HG02759 (cell line): ENCODE measurements at regions not wholly inside any gene's neighbourhood (a gene's known extent, or its start where the extent isn't known, plus 50 kb on each side); places are given as distances from the start of the nearest gene placed in this dataset.

Experiments used
- ATAC-seq: cut with Tn5 transposase; IDR thresholded peaks from one replicate; pipeline ENCODE4 v1.9.1; 2021; ENCODE audit warnings: mild to moderate bottlenecking, moderate library complexity; ENCODE audit not compliant: unreplicated experiment

DNA sequence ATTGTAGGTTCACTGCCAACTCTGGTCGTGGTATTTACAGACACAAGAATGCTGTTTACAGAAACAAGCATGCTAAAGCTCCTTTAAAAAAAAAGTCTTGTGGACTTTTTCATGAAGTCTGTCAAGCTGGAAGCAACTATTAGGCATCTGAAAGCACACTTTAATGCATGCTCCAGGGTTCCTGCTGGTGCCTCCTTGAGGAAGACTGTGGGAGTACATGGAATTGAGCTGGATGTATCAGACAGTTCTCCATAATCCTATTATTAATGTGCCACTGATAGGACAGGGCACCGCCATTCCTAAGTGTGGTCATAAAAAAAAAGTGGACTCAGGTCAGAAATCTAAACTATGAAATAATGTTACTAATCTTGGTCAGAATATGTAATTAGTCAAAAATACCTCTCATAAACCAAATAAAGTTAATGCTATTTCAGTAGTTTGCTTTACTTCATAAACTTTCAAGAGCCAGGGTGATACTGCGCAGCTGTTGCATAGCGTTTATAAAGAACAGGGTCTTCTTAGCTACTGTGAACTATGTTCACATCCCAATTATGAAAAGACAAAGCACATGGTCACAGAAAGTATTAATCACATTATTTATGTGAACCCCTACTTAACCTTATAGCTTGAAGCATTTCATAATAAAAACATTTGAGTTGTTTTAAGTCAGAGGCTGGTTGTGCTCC lies 390.8 kb upstream of the PTGER4 start:
- no peak for ATAC-seq

DNA sequence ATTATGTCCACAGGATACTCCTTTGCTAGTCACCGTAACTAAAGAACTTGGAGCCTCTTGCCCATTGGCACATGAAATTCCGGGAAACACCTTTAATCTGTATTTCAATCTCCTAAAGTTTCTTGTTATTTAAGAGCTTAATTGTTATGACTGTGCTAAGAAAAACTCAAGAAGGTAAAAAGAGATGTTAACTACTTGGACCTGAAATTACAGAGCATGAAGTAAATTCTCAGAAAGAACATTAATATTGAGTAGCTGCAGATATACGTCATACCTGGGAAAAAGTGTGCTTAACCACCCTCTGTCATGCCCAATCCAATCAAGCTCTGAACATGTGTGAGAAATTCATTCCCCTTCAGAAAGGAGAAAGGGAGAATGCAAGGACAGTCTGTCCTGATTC lies 394.9 kb upstream of the PTGER4 start:
- no peak for ATAC-seq

DNA sequence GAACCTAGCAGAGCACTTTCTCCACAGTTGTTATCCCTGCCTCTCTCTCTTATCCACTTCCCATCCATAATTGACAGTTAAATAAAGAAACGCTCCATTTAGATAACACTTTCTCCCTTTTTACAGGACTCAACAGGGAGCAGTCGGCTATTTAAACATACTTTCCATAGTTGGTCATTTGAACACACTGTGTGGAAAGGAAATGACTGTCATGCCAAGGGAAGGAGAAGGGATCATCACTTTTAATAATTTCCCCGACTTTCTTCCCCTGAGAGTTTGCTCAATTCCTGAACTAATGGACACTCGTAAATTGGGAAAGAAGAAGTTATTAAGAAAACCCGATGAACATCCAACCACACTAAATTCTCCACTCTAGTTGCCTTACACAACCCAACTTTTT lies 400.8 kb upstream of the PTGER4 start:
- ATAC-seq: no peak

GRCh38 chr5:40277161-40277906 lies 402.4 kb upstream of the PTGER4 start:
- peak; percentile 70 for ATAC-seq

GRCh38 chr5:40276426-40277102 lies 403.2 kb upstream of the PTGER4 start:
- ATAC-seq: peak; percentile 12

- ATAC-seq: no peak
Observed at GRCh38 chr5:40274568-40274967, 405.1 kb upstream of the PTGER4 start.

DNA sequence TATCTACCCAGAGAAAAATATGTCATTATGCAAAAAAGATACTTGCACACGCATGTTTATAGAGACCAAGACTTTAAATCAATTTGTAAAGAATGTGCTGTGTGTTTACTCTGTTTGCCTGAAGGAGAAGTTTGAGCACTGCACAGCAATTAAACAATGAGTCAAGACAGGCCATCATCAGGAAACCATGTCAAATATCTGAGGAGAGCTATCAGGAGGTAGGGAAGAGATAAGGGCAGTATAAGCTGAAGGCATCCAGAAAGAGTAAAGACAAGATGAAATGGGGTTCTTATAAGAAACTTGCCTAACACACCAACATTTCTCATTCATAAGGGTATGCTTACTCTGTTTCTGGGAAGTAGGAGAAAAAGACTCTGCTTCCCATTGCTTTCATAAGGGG lies 405.8 kb upstream of the PTGER4 start:
- no peak for ATAC-seq

DNA sequence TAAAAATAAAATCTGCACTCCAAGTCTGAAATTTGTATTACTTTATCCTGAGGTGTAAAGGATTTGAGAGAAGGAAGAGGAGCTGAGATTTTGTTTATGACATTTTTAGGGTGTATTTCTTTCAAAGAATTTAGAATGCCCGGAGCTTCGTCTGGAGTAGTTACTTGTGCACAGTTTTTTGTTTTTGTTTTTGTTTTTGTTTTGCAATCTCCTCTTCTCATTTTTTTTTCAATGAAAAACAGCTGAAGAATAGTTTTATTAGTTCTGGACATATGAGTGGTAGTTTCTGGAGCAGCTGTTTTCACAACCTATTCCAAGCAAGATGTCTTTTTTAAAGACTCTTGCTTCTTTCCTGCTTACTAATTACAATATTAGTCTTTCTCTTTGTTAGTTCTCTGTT lies 408.2 kb upstream of the PTGER4 start:
- ATAC-seq: no peak

GRCh38 chr5:40270274-40270845 lies 409.4 kb upstream of the PTGER4 start:
- no peak for ATAC-seq

GRCh38 chr5:40268088-40268487 lies 411.6 kb upstream of the PTGER4 start:
- no peak for ATAC-seq

- ATAC-seq: no peak
Observed at GRCh38 chr5:40266952-40267351, 412.8 kb upstream of the PTGER4 start.

DNA sequence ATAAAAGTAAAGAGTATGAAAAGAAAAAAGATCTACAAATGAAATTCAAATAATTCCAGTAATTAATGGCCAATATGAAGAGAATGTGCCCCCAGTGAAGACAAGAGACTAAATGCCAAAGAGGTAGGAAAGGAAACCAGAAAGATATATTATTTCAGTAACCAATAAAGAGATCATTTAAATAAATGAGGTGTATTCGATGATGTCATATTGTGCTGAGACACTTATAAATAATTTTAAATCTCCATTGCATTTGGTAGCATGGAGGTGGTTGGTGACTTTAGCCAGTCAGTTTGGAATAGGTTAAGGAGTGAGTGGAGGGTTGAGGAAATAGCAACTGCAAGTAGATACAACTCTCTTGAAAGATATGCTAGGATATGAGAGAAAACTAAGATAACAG lies 417.7 kb upstream of the PTGER4 start:
- ATAC-seq: no peak

- ATAC-seq: no peak
Observed at GRCh38 chr5:40260361-40260760, 419.4 kb upstream of the PTGER4 start.

- no peak for ATAC-seq
Observed at GRCh38 chr5:40258222-40258621, 421.5 kb upstream of the PTGER4 start.

- no peak for ATAC-seq
Observed at GRCh38 chr5:40240671-40241070, 439.0 kb upstream of the PTGER4 start.

DNA sequence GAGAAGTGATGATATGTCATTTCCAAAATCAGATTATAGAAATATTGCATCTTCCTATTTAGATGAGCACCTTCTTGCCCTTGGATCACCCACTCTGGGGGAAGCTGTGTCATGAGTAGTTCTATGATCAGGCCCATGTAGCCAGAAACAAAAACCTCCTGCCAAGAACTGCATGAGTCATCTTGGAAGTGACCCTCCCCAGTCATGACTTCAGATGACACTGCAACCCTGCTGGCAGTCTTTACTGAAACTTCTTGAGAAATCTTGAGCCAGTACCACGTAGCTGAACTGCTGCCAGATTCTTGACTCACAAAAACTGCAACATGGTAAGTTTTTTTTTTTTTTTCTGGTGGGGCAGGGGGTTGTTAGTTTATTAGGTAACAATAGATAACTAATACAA lies 439.6 kb upstream of the PTGER4 start:
- ATAC-seq: no peak

DNA sequence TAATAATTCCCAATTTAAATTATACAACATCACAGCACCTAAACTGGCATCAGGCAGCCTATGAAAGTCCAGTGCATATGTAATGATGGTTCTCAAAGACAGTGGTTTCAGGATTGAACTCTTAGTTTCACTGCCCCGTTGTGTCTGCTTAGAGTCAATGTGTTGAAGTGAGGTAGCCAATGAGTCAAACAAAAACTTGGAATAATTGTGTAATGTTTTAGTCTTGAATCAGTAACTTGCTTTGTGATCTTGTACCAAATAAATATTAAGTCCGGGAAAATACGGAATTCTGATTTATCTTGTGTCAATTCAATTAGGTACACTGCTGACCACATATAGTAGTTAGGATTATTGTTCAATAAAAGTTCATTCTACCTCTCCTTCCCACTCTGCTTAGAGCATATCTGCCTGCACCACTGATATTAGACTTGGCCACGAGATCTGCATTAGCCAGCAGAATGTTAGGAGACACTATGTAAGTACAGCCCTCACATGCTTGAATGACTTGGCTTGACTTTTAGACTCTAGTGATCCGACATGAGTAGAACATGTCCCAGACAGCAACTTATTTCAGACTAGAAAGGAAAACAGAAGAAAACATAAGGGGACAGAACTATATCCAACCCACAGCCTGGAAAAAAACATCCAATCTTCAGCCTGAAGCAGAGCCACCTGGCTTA lies 441.5 kb upstream of the PTGER4 start:
- ATAC-seq: no peak

- ATAC-seq: no peak
Observed at GRCh38 chr5:40235471-40236400, 444.0 kb upstream of the PTGER4 start.

DNA sequence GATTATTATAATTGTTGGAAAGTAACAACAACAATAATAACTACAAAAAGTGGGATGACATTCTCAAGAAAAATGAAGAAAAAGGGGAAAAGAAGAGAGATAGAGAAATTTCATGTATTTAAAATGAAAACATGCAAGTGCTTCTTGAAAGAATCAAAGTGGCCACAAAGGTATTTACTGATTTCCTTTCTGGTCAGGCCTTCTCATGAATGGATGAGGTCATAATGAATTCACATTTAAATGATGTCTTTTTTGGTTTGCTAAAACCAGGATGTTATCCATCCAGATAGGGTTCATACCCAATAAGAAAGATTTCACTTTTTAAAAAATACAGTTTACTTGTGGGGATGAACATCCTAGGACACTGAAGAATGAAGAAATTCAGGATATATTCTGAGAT lies 446.4 kb upstream of the PTGER4 start:
- no peak for ATAC-seq

DNA sequence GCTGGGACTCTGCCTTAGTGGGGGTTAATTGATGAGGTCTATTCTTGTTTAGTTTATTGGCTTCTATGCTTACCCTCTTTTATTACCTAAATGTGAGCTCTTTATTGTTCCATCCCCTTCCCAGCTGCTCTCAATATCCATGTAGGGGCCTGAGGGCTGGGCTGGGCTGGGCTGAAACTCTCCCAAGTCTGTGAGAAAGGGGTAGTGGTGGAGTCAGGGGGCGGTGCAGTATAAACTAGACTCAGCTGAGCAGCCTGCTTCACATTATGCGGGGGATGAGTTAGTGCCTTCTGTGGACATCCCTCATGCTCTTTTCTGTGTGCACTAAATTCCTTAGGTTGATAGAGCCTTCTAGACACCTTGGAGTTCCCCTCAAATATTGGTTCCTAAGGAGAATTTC lies 451.8 kb upstream of the PTGER4 start:
- ATAC-seq: no peak
